ENCODE measurements at regions not wholly inside any gene's neighbourhood (a gene's known extent, or its start where the extent isn't known, plus 50 kb on each side); places are given as distances from the start of the nearest gene placed in this dataset.

GRCh38 chr5:161786686-161787085 is 61.2 kb upstream of the GABRA1 start (continued):
- TF ChIP-seq AEBP2 (tag by site-specific recombination; IDR thresholded peaks at IDR 0.05; ENCODE audit: borderline replicate concordance), result no peak
- peak; percentile 12 for TF ChIP-seq ZNF510 (tag by site-specific recombination; IDR thresholded peaks at IDR 0.05; ENCODE audit: insufficient replicate concordance)
- peak; percentile 57; the same call in 1 of the 2 replicates for TF ChIP-seq ZNF518A (tag by site-specific recombination; conservative IDR thresholded peaks at IDR 0.05; ENCODE audit: low read depth)
- no peak for TF ChIP-seq ZNF157 (tag by site-specific recombination; IDR thresholded peaks at IDR 0.05)
- TF ChIP-seq ZBTB10 (tag by site-specific recombination; IDR thresholded peaks at IDR 0.05), result no peak
- no peak for TF ChIP-seq ZNF155 (tag by site-specific recombination; IDR thresholded peaks at IDR 0.05)
- no peak for TF ChIP-seq ZNF488 (tag by site-specific recombination; IDR thresholded peaks at IDR 0.05)
- no peak for TF ChIP-seq TCF7L2 (IDR thresholded peaks at IDR 0.05; ENCODE audit: borderline replicate concordance, low read depth, low read length)
- no peak for TF ChIP-seq ZSCAN16 (tag by site-specific recombination; IDR thresholded peaks at IDR 0.05)
- peak; percentile 19; the same call in 1 of the 2 replicates for TF ChIP-seq REST (tag by site-specific recombination; IDR thresholded peaks at IDR 0.05)
- TF ChIP-seq ZNF549 (tag by site-specific recombination; IDR thresholded peaks at IDR 0.05), result no peak
- TF ChIP-seq ZEB2 (tag by site-specific recombination; IDR thresholded peaks at IDR 0.05), result no peak

GRCh38 chr5:161790926-161791325 is 57.0 kb upstream of the GABRA1 start:
- Histone ChIP-seq H3K36me3 (ENCODE audit: control insufficient read depth in 2 of 2, insufficient read depth in 1 of 2, low read length in 2 of 2) (no peaks in the 10 kb centered on the region), H3K27ac (ENCODE audit: extremely low read depth, low read depth, low read length) (no peak overlapping the region), H3K9me3 (ENCODE audit: control insufficient read depth, insufficient read depth, low read depth, low read length) (no peaks in the 10 kb centered on the region), H3K4me1 (ENCODE audit: control insufficient read depth, insufficient read depth, low read length) (no peaks in the 10 kb centered on the region), H3K4me3 (ENCODE audit: low read depth, low read length) (no peak overlapping the region)
- ChIA-PET POLR2A (no interaction called here), CTCF (no interaction called here)
- TF ChIP-seq ZNF148 (tag by site-specific recombination; IDR thresholded peaks at IDR 0.05; ENCODE audit: borderline replicate concordance), result no peak
- no peak for TF ChIP-seq ZNF274 (IDR thresholded peaks at IDR 0.05; ENCODE audit: low read length)
- TF ChIP-seq ZNF274 (tag by site-specific recombination; IDR thresholded peaks at IDR 0.05; ENCODE audit: borderline replicate concordance), result no peak
- TF ChIP-seq ZNF596 (tag by site-specific recombination; IDR thresholded peaks at IDR 0.05), result no peak
- no peak for TF ChIP-seq ZNF610 (tag by site-specific recombination; IDR thresholded peaks at IDR 0.05; ENCODE audit: borderline replicate concordance)
- TF ChIP-seq SALL2 (tag by site-specific recombination; IDR thresholded peaks at IDR 0.05; ENCODE audit: borderline replicate concordance), result no peak

Data from HEK293 (cell line).